KBM-7 (cell line): ENCODE measurements at regions not wholly inside any gene's neighbourhood (a gene's known extent, or its start where the extent isn't known, plus 50 kb on each side); places are given as distances from the start of the nearest gene placed in this dataset.
A peak's percentile ranks its signal among the peaks of the same experiment; 100 is the strongest.
"Not testable (repeated sequence)": the region's sequence is repeated elsewhere in the genome, so short reads cannot be mapped to it uniquely, and the experiment has no call there.

Experiments
- DNase-seq: peaks from one replicate; pipeline ENCODE4 v3.0.0-alpha.2; 2015
- in situ Hi-C: fragments of 300-500 bp; cut with MboI; formaldehyde crosslinking; loops from 2 replicates; pipeline ENCODE4 v1.14.3; 2020; ENCODE audit warnings: low sequenced_read_pairs, low pct_unique_long_range_greater_than_20kb, mixed read lengths

DNA sequence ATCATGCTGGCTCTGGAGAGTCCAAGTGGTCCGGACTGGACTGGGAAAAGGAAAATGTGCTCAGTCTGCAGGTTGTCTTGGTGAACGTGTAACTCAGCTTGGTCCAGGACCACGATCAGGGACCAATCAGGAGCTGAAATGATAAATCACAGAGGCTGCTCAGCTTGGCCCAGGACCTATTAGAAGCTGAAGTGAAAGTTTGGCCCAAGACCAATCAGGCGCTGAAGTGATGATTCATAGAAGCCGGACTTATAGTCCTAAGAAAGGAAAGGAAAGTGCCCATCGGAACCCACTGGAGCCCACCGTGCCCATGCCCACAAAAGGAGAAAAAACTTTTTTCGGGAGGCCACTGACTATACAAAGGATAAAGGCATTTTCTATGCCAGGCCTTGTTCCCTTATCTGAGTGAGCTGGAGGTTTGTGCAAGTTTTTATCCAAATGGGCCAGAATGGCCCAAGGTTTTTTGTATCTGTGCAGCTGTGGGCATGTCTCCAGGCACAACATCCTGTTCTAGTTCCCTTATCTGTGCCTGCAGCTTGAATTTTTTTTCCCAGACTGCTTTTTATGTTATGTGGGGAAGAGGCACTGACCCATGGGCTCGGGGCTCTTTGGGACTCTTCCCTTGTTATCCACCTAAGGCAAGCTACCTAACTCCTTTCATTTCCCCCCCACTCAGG is 194.4 kb downstream of the FAM133A start:
- in situ Hi-C loops = no loop called here
- DNase-seq = peak; percentile 2

DNA sequence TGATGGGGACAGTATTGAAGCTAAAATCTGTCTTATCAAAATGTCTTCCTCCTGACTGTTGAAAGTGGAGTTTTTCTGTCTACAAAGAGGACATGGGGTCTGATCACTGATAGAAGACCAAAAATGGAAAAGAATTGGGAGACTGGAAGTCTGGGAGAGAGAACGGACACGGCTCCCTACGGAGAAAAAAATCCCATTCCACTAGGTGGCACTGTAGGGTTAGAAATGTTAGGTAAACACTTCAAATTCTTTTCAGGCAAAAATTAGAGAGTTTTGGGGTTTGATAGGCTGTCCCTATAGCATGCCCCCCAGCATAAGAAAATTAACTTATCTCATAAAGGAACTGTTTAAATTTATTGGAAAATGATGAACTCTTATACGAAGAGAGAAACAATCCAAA is 200.5 kb downstream of the FAM133A start:
- in situ Hi-C loops = no loop called here

DNA sequence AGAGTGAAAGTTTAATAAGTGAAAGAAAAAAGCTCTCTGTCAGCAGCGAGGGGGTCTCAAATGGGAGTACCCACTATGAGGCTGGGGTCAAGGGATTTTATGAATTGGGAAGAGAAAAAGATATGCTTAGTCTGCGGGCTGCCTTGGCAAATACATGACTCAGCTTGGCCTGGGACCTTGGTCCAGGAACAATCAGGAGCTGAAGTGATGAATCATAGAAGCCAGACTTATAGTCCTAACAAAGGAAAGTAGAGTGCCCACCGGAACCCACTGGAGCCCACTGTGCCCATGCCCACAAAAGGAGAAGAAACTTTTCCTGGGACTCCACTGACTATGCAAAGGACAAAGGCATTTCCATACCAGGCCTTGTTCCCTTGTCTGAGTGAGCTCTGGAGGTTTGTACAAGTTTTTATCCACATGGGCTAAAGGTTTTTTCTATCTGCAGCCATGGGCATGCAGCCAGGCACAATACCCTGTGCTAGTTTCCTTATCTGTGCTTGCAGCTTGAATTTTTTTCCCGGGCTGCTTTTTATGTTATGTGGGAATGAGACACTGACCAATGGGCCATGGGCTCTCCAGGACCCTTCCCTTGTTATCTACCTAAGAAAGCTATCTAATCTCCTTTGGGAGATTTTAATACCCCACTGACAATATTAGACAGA is 201.7 kb downstream of the FAM133A start:
- in situ Hi-C loops = no loop called here
- no peak for DNase-seq

More for the DNA sequence above, 200.5 kb downstream of the FAM133A start:
- DNase-seq = peak; percentile 38

- in situ Hi-C loops, DNase-seq: not testable (repeated sequence)
These were observed 247.0 kb downstream of the FAM133A start for GRCh38 chrX:93921041-93921440.

- DNase-seq = no peak
- in situ Hi-C loops = no loop called here
These were observed 258.6 kb downstream of the FAM133A start for GRCh38 chrX:93932471-93933220.

DNA sequence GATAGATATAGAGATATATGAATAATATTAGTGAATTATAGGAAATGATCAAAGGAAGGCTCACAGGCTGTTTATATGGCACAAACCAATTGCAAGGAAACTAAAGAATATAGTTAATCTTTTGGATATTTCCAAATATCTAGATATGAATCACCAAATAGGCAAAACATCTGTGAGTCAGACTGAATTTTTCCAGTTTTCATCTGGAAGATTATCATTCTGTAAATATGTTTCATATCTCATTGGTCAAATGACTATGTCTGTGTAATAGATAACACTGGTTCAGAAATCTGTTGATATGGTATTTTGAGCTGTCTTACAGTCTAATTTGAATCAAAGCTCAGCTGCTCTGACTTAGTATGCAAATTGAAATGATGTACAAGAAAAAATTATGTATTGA is 303.6 kb downstream of the FAM133A start:
- DNase-seq = no peak
- in situ Hi-C loops = no loop called here

DNA sequence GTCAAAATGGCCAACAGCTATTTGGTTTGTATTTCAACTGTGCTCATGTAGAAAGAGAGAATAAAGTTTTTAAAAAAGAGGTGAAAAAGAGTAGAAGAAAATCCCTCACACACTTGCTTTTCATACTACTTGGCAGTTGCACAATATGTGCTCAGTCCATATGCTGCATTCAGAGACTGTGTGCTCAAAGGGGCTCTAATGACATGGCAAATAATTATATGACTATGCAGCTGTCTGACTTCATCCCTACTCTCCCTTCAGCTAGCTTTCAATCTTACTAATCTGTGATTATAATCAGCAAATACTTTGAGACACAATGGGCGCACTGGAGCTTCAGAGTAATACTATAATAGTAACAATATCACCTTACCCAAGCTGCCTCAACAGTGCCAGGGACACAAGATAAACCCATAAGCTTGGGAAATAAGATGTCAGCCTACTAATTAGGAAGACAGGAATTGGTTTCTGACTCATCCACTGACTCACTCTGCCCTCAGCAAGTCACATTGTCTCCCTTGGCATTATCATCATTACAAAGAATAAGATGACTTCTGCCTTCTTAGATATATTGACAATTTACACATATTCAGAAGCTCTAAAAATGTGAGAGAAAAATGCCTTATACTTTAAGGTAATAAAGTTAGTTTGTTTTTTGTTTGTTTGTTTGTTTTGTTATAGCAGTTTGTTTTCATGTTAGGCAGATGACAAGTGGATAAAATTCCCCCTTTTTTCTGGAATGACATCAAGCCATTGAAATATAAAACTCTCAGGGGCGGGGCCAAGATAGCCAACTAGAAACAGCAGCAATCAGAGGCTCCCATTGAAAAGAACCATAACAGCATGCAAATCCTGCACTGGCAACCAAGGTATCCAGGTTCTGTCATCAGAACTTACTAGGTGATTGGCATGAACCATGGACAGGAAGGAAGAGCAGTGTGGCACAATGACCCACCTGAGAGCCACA is 311.6 kb downstream of the FAM133A start:
- in situ Hi-C loops = no loop called here
- DNase-seq = no peak
